AG09319 (cell line): ENCODE measurements at regions not wholly inside any gene's neighbourhood (a gene's known extent, or its start where the extent isn't known, plus 50 kb on each side); places are given as distances from the start of the nearest gene placed in this dataset.

Source experiments
- DNase-seq: peaks from one replicate; pipeline ENCODE4 v3.0.0-alpha.2; 2010; ENCODE audit warnings: low read depth; ENCODE audit errors: extremely low read depth
- TF ChIP-seq, protein P1 (sequence below): IDR thresholded peaks from 2 replicates; pipeline ENCODE4 v1.5.1; 2011; ENCODE audit warnings: low read depth, mild to moderate bottlenecking, inconsistent platforms, low read length, moderate library complexity

DNA sequence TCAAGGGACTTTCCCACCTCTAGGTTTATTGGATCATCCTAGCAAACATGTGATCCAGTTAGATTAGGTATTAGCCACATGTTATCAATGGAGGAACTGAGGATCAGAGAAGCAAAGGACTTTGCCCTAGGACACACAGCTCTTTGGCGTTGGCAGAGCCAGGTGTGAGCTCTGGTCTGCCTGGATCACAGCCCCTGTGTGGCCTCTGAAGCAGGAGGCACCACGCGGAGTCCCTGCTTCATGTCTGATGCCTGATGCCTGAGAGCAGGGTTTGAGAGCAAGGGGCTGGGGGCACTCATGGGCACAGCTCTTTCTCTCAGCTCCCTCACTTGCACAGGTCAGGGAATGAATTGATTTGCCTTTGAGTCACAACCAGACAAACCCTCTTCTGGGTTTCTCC lies 64.7 kb upstream of the CTBP2 start:
- TF ChIP-seq, protein P1, sequence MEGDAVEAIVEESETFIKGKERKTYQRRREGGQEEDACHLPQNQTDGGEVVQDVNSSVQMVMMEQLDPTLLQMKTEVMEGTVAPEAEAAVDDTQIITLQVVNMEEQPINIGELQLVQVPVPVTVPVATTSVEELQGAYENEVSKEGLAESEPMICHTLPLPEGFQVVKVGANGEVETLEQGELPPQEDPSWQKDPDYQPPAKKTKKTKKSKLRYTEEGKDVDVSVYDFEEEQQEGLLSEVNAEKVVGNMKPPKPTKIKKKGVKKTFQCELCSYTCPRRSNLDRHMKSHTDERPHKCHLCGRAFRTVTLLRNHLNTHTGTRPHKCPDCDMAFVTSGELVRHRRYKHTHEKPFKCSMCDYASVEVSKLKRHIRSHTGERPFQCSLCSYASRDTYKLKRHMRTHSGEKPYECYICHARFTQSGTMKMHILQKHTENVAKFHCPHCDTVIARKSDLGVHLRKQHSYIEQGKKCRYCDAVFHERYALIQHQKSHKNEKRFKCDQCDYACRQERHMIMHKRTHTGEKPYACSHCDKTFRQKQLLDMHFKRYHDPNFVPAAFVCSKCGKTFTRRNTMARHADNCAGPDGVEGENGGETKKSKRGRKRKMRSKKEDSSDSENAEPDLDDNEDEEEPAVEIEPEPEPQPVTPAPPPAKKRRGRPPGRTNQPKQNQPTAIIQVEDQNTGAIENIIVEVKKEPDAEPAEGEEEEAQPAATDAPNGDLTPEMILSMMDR = no peak
- DNase-seq = no peak

DNA sequence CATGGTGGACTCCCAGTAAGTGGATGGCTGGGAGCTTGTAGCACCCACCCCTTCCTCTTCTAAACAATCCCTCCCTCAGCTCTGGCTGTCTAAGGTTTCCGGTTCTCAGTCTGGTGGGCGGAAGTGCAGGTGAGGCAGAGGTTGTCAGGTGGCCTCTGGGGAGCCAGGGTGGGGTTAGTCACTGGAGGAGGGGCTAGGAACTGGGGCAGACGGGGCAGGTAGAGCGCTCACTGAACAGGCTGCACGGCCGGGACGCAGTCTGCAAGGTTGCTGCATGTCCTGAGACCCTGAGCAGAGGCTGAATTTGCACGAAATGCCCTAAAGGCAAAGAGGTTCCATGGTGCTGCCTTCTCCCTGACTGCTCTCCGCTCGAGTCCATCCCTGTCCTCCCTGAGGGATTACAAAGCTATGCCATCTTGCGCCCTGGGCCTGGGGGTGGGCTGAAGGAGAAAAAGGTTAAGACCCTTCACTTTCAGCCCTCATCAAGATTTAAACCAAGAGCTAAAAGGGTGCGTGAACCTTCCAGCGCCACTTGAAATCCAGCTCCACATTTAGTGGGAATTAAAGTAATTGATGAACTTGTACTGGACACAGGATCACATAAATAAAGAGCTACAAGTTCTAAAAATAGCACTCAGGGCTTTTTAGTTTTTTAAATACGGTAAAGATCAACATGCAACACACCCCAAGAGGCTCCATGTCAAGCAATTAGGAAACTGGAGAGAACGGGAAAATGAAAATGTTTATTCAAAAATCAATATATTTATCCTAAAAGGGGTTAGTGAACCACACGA lies 62.3 kb upstream of the CTBP2 start:
- TF ChIP-seq, protein P1 = no peak
- DNase-seq = no peak

DNA sequence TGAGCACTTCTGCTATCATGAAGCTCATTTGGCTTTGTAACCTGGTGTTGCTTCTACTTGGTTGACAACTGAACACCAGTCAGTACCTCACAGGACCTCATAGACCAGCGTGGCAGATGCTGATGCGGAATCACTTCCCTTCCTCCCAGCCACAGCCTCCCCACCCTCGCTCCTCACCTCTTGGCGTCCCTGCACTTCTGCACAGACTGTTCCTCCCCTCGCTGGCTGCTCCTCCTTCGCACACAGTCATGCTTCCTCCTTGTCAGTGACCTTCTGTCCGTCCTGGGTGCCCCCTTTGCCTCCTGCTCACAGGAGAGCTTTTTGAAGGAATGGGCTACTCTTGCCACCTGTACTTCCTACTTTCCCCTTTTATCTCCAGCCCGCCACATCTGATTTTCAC lies 61.4 kb upstream of the CTBP2 start:
- TF ChIP-seq, protein P1 = no peak
- DNase-seq = no peak

DNA sequence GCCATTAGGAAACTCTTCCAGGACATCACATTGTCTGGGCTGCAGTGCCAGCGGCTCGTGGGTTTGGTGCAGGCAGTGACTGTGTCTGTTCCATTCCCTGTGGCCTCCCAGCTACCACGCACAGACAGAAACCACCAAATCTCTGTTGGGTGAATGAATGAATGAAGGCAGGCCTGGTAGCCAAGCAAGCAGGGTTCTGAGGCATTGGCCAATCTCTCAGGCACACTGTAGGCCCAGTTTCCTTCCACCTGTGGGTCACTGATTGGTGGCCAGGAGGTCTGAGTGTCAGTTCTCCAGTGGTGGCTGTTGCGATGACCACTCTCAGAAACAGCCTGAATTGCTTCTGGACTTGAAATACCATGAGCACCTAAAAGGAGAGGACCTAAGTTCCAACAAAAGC lies 59.4 kb upstream of the CTBP2 start:
- DNase-seq = no peak
- TF ChIP-seq, protein P1 = no peak

DNA sequence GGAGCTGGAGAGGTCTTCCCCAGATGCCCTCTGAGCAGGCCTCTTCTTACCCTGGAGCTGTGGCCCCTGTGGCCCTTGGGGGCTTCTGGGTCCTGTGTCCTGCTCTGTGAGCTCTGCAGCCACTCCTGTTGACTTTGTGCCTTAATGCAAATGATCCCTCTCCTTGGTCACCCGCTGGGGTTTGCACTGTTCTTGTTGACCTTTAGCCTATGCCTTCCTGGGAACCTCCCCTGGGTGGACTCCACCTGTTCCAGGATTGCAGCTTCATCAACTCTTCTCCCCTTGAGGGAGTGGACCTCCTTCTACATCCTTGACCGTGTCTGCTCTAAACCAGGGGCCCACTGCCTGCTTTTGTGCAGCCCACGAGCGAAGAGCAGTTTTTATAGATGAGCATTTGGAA lies 58.6 kb upstream of the CTBP2 start:
- TF ChIP-seq, protein P1 = no peak
- no peak for DNase-seq

DNA sequence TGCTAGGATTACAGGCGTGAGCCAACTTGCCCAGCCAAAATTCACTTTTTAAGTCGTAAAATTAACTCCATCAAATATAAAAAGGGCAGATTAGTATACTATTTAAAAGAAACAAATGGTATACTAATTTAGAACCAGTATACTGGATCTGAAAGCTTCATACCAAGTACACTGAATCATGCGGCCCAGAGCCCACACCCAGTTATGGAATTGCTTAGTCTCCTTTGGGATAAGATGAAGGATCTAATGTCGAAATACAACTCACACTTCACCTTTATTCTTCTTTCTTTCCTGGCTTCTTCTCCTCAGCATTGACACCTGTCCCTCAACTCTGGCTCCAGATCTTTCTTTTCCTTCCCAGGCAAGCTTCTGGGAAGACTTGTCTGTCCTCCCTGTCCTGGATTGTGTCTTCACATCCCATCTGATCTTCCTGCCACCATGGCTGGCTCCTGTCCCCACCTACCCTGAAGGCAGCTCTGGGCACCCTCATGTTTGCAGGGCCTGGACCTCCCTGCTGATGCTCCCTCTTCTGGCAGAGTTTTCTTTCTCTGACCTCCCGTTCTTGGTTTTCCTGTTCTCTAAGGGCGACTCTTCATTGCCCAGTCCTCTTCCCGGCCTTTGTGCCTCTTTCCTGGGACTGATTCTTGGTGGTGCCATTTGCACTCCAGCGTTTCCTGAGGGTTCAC lies 57.8 kb upstream of the CTBP2 start:
- no peak for DNase-seq
- TF ChIP-seq, protein P1 = peak; percentile 2

DNA sequence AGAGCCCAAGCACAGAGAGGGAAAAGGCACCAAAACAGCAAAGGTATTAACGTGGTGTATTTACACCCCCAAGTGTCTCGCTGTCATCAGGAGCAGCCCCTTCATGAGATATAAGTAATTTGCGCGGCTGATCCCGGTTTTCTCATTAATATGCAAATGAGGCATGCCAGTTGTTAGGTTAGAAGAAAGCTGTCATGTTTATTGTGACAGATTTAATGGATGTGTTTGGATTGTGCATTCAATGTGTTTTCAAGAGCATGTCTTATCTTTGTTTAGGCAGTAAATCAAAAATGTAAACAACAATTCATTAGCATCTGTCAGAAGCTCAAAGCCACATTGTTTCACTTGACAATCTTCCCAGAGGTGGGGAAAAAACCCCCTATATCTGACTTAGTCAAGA lies 56.5 kb upstream of the CTBP2 start:
- DNase-seq = no peak
- TF ChIP-seq, protein P1 = no peak
